ENCODE measurements at regions not wholly inside any gene's neighbourhood (a gene's known extent, or its start where the extent isn't known, plus 50 kb on each side); places are given as distances from the start of the nearest gene placed in this dataset.
A peak's percentile ranks its signal among the peaks of the same experiment; 100 is the strongest.

DNA sequence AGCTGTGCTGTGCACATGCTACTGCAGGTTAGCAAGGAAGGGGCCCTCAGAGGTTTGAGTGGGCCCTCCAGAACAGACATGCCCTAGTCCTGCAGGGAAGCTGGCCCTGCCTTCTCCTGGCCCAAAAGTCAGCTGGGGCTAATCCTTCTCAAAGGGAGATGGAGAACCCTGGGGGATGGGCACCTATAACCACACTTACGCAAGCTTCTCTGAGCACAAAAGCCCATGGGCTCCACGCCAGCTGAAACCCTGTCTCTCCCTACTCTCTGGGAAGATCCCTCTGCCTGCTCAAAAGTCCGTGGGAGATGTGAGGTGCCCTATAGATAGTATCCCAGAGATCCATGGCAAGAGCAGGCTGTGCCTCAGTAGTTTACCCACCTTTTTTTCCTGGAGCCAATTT, 58.9 kb upstream of the DKK2 start:
- no CpG with 5 or more reads among the region's 3 CpGs for WGBS (ENCODE audit: insufficient coverage)
- Mint-ChIP-seq H3K4me3 (no peak overlapping the region), H3K4me1 (no peaks in the 10 kb centered on the region), H3K9me3 (peaks cover 0 to 9% (median 0%) of the 10 kb centered on the region in 3 donors), H3K27me3 (peaks cover 3% of the 10 kb centered on the region in 2 donors), H3K27ac (no peak overlapping the region), H3K36me3 (no peaks in the 10 kb centered on the region)
- Histone ChIP-seq H3K4me1 (ENCODE audit: control insufficient read depth in 1 of 2, extremely low read depth in 1 of 2, insufficient read depth in 2 of 2, low read length in 2 of 2) (no peaks in the 10 kb centered on the region), H3K9me3 (no peaks in the 10 kb centered on the region), H3K36me3 (ENCODE audit: control insufficient read depth in 2 of 2, extremely low read depth in 1 of 2, insufficient read depth in 1 of 2, low read length in 1 of 2) (no peaks in the 10 kb centered on the region), H3K27ac (ENCODE audit: low read length) (no peak overlapping the region), H3K4me3 (ENCODE audit: control insufficient read depth in 1 of 2, extremely low read depth in 1 of 2, low read length in 1 of 2) (no peak overlapping the region), H3K27me3 (replicated peaks in 1 of 2; ENCODE audit: control insufficient read depth in 2 of 2, extremely low read depth in 1 of 2, insufficient read depth in 2 of 2, low read length in 1 of 2) (no peaks in the 10 kb centered on the region)
- POLR2A ChIA-PET, result no interaction called here
- DNase-seq (no peak), ATAC-seq (replicated peaks in 1 of 4) (no peak)
- CTCF ChIA-PET, result no interaction called here

DNA sequence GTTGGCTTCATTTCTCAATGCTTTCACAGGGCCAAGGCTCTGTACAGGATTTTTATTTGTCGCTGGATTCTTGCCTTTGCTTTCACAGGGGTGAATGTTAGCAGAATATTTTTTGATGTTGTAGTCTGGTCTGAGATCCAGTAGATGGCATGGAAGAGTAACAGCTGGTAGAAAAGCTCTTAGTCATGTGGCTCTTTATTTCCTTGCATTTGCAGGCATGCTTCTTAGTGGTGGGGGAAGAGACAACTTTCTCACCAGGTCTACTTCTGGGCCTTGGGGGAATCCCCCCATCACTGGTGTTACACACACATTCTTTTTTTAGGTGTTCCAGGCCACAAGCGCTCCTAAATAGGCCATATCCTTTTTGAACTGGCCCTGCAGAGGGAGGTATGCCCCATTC, 58.2 kb upstream of the DKK2 start:
- ChIA-PET CTCF (no interaction called here), POLR2A (no interaction called here)
- no peak overlapping the region for H3K4me3 ChIP-seq (ENCODE audit: control insufficient read depth in 1 of 2, extremely low read depth in 1 of 2, low read length in 1 of 2)
- Mint-ChIP-seq H3K9me3 (peaks cover 0 to 9% (median 0%) of the 10 kb centered on the region in 3 donors), H3K4me3 (no peak overlapping the region), H3K4me1 (no peaks in the 10 kb centered on the region), H3K27ac (no peak overlapping the region), H3K27me3 (peaks cover 3% of the 10 kb centered on the region in 2 donors), H3K36me3 (no peaks in the 10 kb centered on the region)
- no peak overlapping the region for H3K27ac ChIP-seq (ENCODE audit: low read length)
- no peaks in the 10 kb centered on the region for H3K36me3 ChIP-seq (ENCODE audit: control insufficient read depth in 2 of 2, extremely low read depth in 1 of 2, insufficient read depth in 1 of 2, low read length in 1 of 2)
- no peaks in the 10 kb centered on the region for H3K9me3 ChIP-seq
- H3K27me3 ChIP-seq (replicated peaks in 1 of 2; ENCODE audit: control insufficient read depth in 2 of 2, extremely low read depth in 1 of 2, insufficient read depth in 2 of 2, low read length in 1 of 2), result no peaks in the 10 kb centered on the region
- 72% methylated on average over 2 of the region's 2 CpGs for WGBS (ENCODE audit: insufficient coverage)
- DNase-seq, result peak in 2 of 35 experiments; percentile 6 to 16
- peak in 2 of 4 experiments; percentile 42 to 43 for ATAC-seq (replicated peaks in 1 of 4)
- H3K4me1 ChIP-seq (ENCODE audit: control insufficient read depth in 1 of 2, extremely low read depth in 1 of 2, insufficient read depth in 2 of 2, low read length in 2 of 2), result no peaks in the 10 kb centered on the region

Data from T-cell (primary cell).